ENCODE measurements at regions not wholly inside any gene's neighbourhood (a gene's known extent, or its start where the extent isn't known, plus 50 kb on each side); places are given as distances from the start of the nearest gene placed in this dataset.

DNA sequence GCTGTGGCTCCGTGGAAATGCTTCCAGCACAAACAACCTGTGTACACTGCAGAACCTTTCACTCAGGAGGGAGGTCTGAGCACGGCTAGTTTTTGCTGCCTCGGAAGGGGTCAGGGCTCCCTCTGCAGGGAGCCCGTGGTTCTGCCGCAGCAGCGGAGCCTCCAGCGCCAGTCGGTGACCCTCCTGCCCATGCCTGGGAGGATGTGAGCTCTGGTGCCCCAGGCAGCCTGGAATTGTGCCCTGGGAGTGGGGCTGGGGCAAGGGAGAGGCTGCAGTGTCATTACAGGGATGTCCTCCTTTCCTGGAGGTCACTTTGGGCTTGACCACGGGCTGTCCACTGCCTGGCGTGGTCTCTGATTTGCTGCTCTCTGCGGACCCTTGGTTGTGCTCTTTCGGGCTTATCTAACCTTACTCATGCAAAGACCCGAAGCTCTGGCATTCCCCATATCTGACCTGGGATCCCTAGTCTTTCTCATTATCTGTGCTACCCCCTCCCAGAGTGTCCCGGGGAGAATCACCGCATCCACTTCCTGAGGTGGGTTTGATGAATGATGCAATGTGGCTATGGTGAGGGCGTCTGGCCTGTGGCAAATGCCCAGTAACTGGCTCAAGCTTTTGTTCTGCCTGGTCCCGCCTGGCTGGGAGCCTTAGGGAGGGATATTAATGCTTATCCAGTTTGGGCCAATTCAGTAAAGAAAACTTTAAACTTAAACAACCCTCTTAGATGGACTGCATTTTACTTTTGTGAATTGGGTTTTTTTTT lies 59.6 kb upstream of the TAGAP start:
- peak; percentile 75 for ATAC-seq
- H3K4me3 Mint-ChIP-seq, result peak overlapping the region; percentile 65
- peak overlapping the region; percentile 92 for H3K27ac Mint-ChIP-seq
- no peaks in the 10 kb centered on the region for H3K9me3 Mint-ChIP-seq
- peaks cover 84% of the 10 kb centered on the region for H3K4me1 Mint-ChIP-seq
- no peaks in the 10 kb centered on the region for H3K27me3 Mint-ChIP-seq
- H3K36me3 Mint-ChIP-seq, result no peaks in the 10 kb centered on the region

DNA sequence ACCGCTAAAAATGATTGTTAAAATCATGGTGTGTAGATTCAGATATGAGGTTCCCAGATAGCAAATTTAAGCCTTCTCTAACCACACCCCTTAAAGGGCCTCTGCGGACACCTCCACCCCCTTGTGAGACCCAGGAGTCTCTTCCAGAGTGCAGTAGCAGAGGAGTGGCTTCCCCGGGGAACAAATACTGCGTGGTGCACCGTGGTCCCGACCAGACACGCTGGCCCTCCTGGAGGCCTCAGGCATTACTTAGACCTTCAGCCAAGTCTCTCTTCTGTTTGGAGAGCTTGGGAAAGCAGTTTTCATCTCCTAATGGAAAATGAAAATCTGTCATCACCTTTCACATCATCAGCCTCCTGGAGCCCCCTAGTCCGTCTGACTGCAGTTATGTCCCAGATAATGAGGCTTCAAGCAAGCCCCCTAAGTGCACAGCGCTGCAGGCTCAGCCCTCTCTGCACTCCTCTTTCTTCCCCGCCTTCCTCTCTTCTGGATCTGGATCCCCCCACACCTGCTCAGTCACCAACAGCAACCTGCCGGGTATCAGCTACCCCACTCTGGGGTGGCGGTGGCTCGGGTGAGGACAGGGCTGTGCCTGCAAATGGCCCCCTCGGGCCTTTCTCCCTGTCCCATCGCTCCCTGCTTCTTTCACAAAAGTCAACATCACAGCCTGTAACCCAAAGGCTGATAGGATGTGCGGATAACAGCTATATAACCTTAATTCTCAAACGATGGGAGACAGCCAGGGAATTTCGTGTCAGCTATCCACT lies 58.8 kb upstream of the TAGAP start:
- H3K27me3 Mint-ChIP-seq, result no peaks in the 10 kb centered on the region
- peak overlapping the region; percentile 92 for H3K27ac Mint-ChIP-seq
- no peaks in the 10 kb centered on the region for H3K9me3 Mint-ChIP-seq
- H3K36me3 Mint-ChIP-seq, result no peaks in the 10 kb centered on the region
- peaks cover 88% of the 10 kb centered on the region for H3K4me1 Mint-ChIP-seq
- no peak overlapping the region for H3K4me3 Mint-ChIP-seq
- no peak for ATAC-seq

DNA sequence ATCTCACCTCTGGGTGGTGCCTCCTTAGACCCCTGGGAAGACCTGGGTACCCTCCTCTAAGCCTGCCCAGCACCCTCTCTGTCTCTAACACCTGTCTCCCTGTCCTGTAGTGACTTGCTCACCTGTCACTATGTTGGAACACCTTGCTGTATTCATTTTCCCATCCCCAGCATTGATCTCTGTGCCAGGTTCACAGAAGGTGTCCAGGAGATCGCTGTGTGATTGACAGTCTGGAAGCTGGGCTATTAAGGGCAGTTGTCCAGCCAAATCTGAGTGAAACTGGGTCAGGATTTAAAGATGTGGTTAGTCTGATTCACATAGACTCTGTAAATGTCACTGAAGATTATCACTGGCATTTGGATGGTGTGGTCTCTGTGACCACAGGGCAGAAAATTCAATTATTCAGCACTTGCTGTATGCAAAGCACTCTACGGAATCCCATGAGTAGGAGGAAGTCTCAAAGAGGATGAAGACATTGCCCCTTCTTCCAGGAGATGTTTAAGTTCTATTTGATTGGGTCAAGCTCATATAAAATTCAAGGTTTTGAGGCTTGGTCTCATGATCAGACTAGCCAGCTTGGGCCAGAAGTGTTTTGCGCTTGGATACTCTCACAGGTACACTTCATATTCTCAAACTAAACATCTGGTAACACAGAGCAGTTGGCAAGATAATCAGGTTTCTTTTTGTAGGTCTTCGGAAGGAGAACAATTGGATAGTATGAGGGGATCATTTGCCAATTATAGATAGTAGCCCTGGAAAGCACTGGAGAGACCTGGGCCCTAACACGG lies 57.8 kb upstream of the TAGAP start:
- Mint-ChIP-seq H3K27me3 (no peaks in the 10 kb centered on the region), H3K4me3 (no peak overlapping the region), H3K36me3 (no peaks in the 10 kb centered on the region), H3K4me1 (peaks cover 90% of the 10 kb centered on the region), H3K27ac (peak overlapping the region; percentile 92), H3K9me3 (no peaks in the 10 kb centered on the region)
- no peak for ATAC-seq

GRCh38 chr6:159101656-159102055 lies 56.9 kb upstream of the TAGAP start:
- Mint-ChIP-seq H3K27me3 (no peaks in the 10 kb centered on the region), H3K4me3 (no peak overlapping the region), H3K27ac (peak overlapping the region; percentile 92), H3K4me1 (peaks cover 90% of the 10 kb centered on the region), H3K9me3 (no peaks in the 10 kb centered on the region), H3K36me3 (no peaks in the 10 kb centered on the region)
- ATAC-seq, result no peak

- H3K9me3 Mint-ChIP-seq, result no peaks in the 10 kb centered on the region
- H3K4me1 Mint-ChIP-seq, result peaks cover 90% of the 10 kb centered on the region
- H3K36me3 Mint-ChIP-seq, result no peaks in the 10 kb centered on the region
- H3K27ac Mint-ChIP-seq, result peak overlapping the region; percentile 92
- H3K4me3 Mint-ChIP-seq, result no peak overlapping the region
- no peaks in the 10 kb centered on the region for H3K27me3 Mint-ChIP-seq
- ATAC-seq, result no peak
Observed at GRCh38 chr6:159100395-159101182, 55.8 kb upstream of the TAGAP start.

- Mint-ChIP-seq H3K9me3 (no peaks in the 10 kb centered on the region), H3K36me3 (no peaks in the 10 kb centered on the region), H3K27me3 (no peaks in the 10 kb centered on the region), H3K27ac (peak overlapping the region; percentile 92), H3K4me3 (no peak overlapping the region), H3K4me1 (peaks cover 92% of the 10 kb centered on the region)
- no peak for ATAC-seq
Observed at GRCh38 chr6:159099961-159100360, 55.2 kb upstream of the TAGAP start.

DNA sequence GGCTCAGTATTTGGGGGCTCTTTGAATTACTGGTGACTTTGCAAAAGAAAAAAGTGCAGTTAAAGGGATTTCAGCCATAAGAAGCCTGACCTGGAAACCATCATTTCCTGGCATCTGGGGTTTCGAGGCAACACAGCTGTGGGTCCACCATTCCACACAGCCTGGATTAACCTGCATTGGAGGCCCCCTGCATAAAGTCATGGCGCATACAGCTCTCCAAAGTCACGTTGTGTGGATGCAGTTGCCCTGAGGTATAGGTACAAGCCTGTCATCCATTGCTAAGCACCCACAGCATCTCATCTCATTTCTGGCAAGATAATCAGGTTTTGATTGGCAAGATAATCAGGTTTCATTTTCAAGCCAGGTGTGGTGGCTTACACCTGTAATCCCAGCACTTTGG lies 54.5 kb upstream of the TAGAP start:
- H3K4me1 Mint-ChIP-seq, result peaks cover 92% of the 10 kb centered on the region
- no peaks in the 10 kb centered on the region for H3K27me3 Mint-ChIP-seq
- no peak for ATAC-seq
- H3K36me3 Mint-ChIP-seq, result no peaks in the 10 kb centered on the region
- H3K4me3 Mint-ChIP-seq, result peak overlapping the region; percentile 75
- no peaks in the 10 kb centered on the region for H3K9me3 Mint-ChIP-seq
- peak overlapping the region; percentile 92 for H3K27ac Mint-ChIP-seq

DNA sequence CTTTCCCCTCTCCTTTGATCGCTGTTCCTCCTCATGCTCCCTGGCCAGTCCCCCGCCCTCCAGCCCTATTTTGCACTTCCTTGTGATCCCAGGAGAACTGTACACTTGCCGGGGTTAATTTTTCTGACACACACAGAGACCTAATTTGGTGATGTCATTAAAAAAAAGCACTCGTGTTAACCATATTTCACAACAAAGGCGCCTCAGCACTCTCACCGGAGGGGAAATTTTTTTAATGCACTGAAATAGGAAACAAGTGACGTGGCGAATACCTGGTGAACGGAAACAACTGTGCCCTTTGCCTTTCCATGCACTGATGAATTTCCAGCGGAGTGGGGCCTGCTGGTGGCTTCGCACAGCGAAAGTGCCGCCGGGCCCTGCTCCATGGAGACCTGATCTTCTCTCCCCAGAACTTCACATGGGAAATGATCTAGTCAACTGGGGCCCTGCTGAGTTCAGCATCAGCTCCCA lies 53.9 kb upstream of the TAGAP start:
- peak overlapping the region; percentile 75 for H3K4me3 Mint-ChIP-seq
- H3K27me3 Mint-ChIP-seq, result no peaks in the 10 kb centered on the region
- ATAC-seq, result peak; percentile 77
- H3K36me3 Mint-ChIP-seq, result no peaks in the 10 kb centered on the region
- H3K4me1 Mint-ChIP-seq, result peaks cover 92% of the 10 kb centered on the region
- no peaks in the 10 kb centered on the region for H3K9me3 Mint-ChIP-seq
- H3K27ac Mint-ChIP-seq, result peak overlapping the region; percentile 92

DNA sequence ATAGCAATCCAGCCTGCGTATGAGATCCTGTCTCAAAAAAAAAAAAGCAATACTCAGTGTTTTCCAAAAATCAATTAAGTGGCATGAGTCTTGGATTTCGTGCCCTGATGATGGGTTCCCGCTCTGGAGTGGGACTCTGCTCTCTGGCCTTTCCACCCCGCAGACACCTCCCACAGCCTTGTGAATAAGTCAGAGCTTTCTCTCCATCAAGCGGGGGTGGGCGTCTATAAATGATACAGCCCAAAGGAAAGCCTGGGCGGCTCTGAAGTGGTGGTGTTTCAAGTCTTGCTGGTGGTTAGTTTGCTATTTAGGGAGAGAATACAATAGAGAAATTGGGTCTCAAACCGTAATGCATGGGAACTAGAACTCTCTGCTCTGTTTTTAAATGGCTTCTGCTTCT lies 52.5 kb upstream of the TAGAP start:
- no peak overlapping the region for H3K4me3 Mint-ChIP-seq
- no peaks in the 10 kb centered on the region for H3K36me3 Mint-ChIP-seq
- H3K27ac Mint-ChIP-seq, result peak overlapping the region; percentile 92
- H3K4me1 Mint-ChIP-seq, result peaks cover 82% of the 10 kb centered on the region
- no peaks in the 10 kb centered on the region for H3K27me3 Mint-ChIP-seq
- ATAC-seq, result no peak
- no peaks in the 10 kb centered on the region for H3K9me3 Mint-ChIP-seq

- Mint-ChIP-seq H3K9me3 (no peaks in the 10 kb centered on the region), H3K27me3 (no peaks in the 10 kb centered on the region), H3K4me3 (no peak overlapping the region), H3K4me1 (peaks cover 82% of the 10 kb centered on the region), H3K36me3 (no peaks in the 10 kb centered on the region), H3K27ac (peak overlapping the region; percentile 95)
- no peak for ATAC-seq
Observed at GRCh38 chr6:159095616-159096015, 50.8 kb upstream of the TAGAP start.

GRCh38 chr6:159094444-159095252 lies 49.9 kb upstream of the TAGAP start:
- Mint-ChIP-seq H3K27ac (peak overlapping the region; percentile 95), H3K9me3 (no peaks in the 10 kb centered on the region), H3K4me3 (peak overlapping the region; percentile 67), H3K36me3 (no peaks in the 10 kb centered on the region), H3K4me1 (peaks cover 75% of the 10 kb centered on the region), H3K27me3 (no peaks in the 10 kb centered on the region)
- peak; percentile 95 for ATAC-seq
